ENCODE measurements at regions not wholly inside any gene's neighbourhood (a gene's known extent, or its start where the extent isn't known, plus 50 kb on each side); places are given as distances from the start of the nearest gene placed in this dataset.

DNA sequence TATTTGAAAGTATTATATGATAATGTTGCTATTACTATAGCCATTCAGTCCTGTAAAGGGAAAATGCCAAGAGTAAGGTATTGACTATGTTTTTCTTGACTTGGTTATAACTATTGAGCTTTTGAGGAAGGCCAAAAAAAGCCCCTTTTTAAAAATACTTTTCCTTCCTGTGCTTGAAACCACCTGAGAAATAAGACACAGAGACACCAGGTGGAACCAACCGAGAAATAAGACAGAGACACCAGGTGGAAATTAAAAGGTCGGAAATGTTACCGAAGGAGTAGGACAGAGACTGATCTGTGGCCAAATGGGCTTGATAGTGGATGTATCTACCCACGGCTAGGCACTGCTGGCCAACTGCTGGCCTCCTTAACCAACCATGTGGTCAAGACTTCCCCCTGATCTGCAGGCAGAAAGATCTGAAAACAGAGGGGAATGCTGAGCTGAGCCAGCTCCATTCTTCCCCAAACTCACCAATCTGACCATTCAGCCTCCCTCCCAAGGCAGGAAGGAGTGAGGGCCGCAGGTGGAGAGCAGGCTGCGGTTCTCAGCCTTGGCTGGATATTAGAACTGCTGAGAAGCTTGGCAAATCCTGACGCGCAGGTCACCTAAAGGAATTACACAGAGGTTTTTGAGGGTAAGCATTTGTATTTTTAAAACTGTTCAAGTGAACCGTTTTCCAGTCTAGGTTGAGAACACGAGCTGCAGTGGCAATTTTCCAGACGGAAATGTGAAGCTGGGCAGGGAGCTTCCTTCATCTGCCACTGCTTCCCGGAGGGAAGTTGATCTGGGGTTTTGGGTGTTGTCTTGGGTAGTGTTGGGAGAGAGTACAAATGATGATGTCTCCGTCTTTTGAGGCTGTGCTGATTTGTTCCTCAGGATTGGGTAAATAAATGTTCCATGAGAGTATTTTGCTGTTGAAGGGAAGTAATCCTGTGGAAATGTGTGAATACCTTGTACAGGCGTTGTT, 121.7 kb upstream of the EXOC2 start:
- TF ChIP-seq CTCF (IDR thresholded peaks at IDR 0.05; ENCODE audit: insufficient read depth, low read length, poor library complexity, severe bottlenecking): no peak
- DNase-seq (ENCODE audit: extremely low read depth, insufficient read length): no peak
- no peak overlapping the region for H3K4me3 ChIP-seq (replicated peaks; ENCODE audit: low read depth, low read length)
- H3K27me3 ChIP-seq (replicated peaks; ENCODE audit: control insufficient read depth, insufficient read depth, low read length): no peaks in the 10 kb centered on the region
- no peaks in the 10 kb centered on the region for H3K36me3 ChIP-seq (ENCODE audit: control insufficient read depth, insufficient read depth, low read length)

DNA sequence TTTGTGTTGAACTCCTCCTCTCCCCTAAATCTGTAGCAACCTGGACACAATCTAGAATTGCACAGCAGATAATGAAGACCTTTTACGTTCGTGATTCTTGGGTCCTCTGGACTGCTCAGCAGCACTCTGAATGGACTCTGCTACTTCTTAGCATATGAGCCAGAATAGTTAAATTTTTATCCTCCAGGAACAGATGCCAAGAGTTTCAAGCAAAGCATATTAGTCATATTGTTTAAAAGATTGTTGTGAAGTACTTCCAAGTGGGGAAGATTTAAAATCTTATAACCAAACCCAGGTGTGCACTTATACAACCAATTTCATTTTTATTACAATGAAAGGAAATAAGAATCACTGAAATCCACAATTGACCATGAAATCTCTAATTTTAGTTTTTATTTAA, 118.9 kb upstream of the EXOC2 start:
- no peak for TF ChIP-seq CTCF (IDR thresholded peaks at IDR 0.05; ENCODE audit: insufficient read depth, low read length, poor library complexity, severe bottlenecking)
- H3K27me3 ChIP-seq (replicated peaks; ENCODE audit: control insufficient read depth, insufficient read depth, low read length): no peaks in the 10 kb centered on the region

GRCh38 chr6:811191-811590, 118.3 kb upstream of the EXOC2 start:
- no peak for TF ChIP-seq CTCF (IDR thresholded peaks at IDR 0.05; ENCODE audit: insufficient read depth, low read length, poor library complexity, severe bottlenecking)
- H3K36me3 ChIP-seq (ENCODE audit: control insufficient read depth, insufficient read depth, low read length): no peaks in the 10 kb centered on the region
- no peaks in the 10 kb centered on the region for H3K27me3 ChIP-seq (replicated peaks; ENCODE audit: control insufficient read depth, insufficient read depth, low read length)
- H3K4me3 ChIP-seq (replicated peaks; ENCODE audit: low read depth, low read length): no peak overlapping the region
- no peak for DNase-seq (ENCODE audit: extremely low read depth, insufficient read length)

More for the DNA sequence above, 118.9 kb upstream of the EXOC2 start:
- no peak for DNase-seq (ENCODE audit: extremely low read depth, insufficient read length)
- H3K36me3 ChIP-seq (ENCODE audit: control insufficient read depth, insufficient read depth, low read length): no peaks in the 10 kb centered on the region
- H3K4me3 ChIP-seq (replicated peaks; ENCODE audit: low read depth, low read length): no peak overlapping the region

GRCh38 chr6:804771-805170, 111.8 kb upstream of the EXOC2 start:
- H3K27me3 ChIP-seq (replicated peaks; ENCODE audit: control insufficient read depth, insufficient read depth, low read length): no peaks in the 10 kb centered on the region
- H3K36me3 ChIP-seq (ENCODE audit: control insufficient read depth, insufficient read depth, low read length): no peaks in the 10 kb centered on the region
- H3K4me3 ChIP-seq (replicated peaks; ENCODE audit: low read depth, low read length): no peak overlapping the region
- TF ChIP-seq CTCF (IDR thresholded peaks at IDR 0.05; ENCODE audit: insufficient read depth, low read length, poor library complexity, severe bottlenecking): no peak
- DNase-seq (ENCODE audit: extremely low read depth, insufficient read length): no peak

DNA sequence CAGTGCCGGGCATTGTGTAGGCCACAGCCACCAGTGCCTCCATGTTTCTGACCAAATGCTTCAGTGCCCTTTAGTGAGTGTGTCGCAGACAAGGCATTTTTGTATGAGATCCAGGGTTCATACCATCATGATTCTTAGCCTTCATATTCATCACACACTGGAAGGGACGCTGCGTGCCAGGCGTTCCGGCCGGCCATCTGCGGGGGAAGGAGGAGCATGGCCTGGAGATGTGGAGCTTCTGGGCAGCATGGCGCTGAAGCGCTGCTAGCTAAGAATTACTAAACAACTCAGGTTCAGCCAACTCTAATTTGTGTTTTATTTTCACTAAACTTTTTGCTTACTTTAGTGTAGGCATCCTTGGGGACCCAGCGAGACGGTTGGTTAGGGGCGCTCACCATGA, 111.4 kb upstream of the EXOC2 start:
- DNase-seq (ENCODE audit: extremely low read depth, insufficient read length): no peak
- no peak overlapping the region for H3K4me3 ChIP-seq (replicated peaks; ENCODE audit: low read depth, low read length)
- no peaks in the 10 kb centered on the region for H3K27me3 ChIP-seq (replicated peaks; ENCODE audit: control insufficient read depth, insufficient read depth, low read length)
- H3K36me3 ChIP-seq (ENCODE audit: control insufficient read depth, insufficient read depth, low read length): no peaks in the 10 kb centered on the region
- no peak for TF ChIP-seq CTCF (IDR thresholded peaks at IDR 0.05; ENCODE audit: insufficient read depth, low read length, poor library complexity, severe bottlenecking)
